OCI-LY7 (cell line): ENCODE measurements at regions not wholly inside any gene's neighbourhood (a gene's known extent, or its start where the extent isn't known, plus 50 kb on each side); places are given as distances from the start of the nearest gene placed in this dataset.

Experiments
- EZH2phosphoT487 ChIP-seq: fragments of 200-600 bp; sonication (generic); IDR thresholded peaks from 2 replicates; pipeline ENCODE4 v1.6.1; 2018; ENCODE audit warnings: low read depth, borderline replicate concordance, mild to moderate bottlenecking, mixed run types, antibody characterized with exemption, low read length, moderate library complexity, mixed read lengths
- TF ChIP-seq, protein P1 (sequence below): fragments of 200-600 bp; sonication (generic); conservative IDR thresholded peaks from 2 replicates; pipeline ENCODE4 v1.5.1; 2014; ENCODE audit warnings: mild to moderate bottlenecking, antibody characterized with exemption, low read length, moderate library complexity, mixed read lengths

DNA sequence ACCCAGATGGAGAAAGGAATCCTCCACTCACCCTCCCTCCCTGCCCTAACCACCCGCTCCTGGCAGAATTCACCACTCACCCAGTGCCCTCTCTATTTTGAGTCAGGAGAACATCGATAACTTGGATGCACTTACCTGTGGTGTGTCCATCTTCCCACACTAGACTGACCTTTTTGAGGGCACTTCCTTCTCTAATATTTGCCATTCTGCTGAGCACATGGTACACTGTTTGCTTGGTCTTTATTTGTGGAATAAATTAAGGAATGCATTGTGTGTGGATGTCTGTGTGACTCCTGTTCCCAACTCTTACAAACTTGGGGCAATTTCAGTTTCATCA is 133.7 kb downstream of the ACKR3 start:
- TF ChIP-seq, protein P1, sequence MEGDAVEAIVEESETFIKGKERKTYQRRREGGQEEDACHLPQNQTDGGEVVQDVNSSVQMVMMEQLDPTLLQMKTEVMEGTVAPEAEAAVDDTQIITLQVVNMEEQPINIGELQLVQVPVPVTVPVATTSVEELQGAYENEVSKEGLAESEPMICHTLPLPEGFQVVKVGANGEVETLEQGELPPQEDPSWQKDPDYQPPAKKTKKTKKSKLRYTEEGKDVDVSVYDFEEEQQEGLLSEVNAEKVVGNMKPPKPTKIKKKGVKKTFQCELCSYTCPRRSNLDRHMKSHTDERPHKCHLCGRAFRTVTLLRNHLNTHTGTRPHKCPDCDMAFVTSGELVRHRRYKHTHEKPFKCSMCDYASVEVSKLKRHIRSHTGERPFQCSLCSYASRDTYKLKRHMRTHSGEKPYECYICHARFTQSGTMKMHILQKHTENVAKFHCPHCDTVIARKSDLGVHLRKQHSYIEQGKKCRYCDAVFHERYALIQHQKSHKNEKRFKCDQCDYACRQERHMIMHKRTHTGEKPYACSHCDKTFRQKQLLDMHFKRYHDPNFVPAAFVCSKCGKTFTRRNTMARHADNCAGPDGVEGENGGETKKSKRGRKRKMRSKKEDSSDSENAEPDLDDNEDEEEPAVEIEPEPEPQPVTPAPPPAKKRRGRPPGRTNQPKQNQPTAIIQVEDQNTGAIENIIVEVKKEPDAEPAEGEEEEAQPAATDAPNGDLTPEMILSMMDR, result no peak
- no peak for TF ChIP-seq EZH2phosphoT487
